ENCODE measurements at regions not wholly inside any gene's neighbourhood (a gene's known extent, or its start where the extent isn't known, plus 50 kb on each side); places are given as distances from the start of the nearest gene placed in this dataset.

GRCh38 chr1:118791094-118791691, 196.9 kb downstream of the TBX15 start:
- DNase-seq: no peak
- H3K4me1 ChIP-seq: no peaks in the 10 kb centered on the region
- H3K4me3 ChIP-seq: no peak overlapping the region
- peaks cover 0 to 3% (median 0%) of the 10 kb centered on the region in 4 donors for H3K9me3 ChIP-seq
- no peaks in the 10 kb centered on the region for H3K27me3 ChIP-seq
- TF ChIP-seq, protein P1, sequence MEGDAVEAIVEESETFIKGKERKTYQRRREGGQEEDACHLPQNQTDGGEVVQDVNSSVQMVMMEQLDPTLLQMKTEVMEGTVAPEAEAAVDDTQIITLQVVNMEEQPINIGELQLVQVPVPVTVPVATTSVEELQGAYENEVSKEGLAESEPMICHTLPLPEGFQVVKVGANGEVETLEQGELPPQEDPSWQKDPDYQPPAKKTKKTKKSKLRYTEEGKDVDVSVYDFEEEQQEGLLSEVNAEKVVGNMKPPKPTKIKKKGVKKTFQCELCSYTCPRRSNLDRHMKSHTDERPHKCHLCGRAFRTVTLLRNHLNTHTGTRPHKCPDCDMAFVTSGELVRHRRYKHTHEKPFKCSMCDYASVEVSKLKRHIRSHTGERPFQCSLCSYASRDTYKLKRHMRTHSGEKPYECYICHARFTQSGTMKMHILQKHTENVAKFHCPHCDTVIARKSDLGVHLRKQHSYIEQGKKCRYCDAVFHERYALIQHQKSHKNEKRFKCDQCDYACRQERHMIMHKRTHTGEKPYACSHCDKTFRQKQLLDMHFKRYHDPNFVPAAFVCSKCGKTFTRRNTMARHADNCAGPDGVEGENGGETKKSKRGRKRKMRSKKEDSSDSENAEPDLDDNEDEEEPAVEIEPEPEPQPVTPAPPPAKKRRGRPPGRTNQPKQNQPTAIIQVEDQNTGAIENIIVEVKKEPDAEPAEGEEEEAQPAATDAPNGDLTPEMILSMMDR (IDR thresholded peaks at IDR 0.05): no peak
- TF ChIP-seq POLR2A (IDR thresholded peaks at IDR 0.05): no peak
- no peaks in the 10 kb centered on the region for H3K36me3 ChIP-seq
- no peak overlapping the region for H3K27ac ChIP-seq

DNA sequence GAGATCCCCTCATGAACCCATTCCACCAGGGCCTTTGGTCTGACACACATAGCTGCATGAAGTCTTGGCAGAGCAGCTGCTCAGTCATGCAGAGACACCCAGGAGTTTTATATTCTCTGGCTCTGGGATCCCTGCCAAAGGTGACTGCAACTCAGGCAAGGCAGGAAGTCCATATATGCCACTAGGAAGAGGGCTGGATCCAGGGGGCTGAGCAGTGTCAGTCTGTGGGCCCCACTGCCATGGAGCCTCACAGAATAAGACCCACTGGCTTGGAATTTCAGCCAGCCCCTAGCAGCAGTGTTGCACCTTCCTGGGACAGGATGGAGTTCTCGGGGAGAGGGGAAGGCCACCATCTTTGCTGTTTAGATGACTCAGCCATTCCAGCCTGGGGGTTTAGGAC, 199.7 kb downstream of the TBX15 start:
- Histone ChIP-seq H3K4me3 (no peak overlapping the region), H3K4me1 (no peaks in the 10 kb centered on the region), H3K9me3 (peaks cover 0 to 3% (median 0%) of the 10 kb centered on the region in 4 donors), H3K27me3 (no peaks in the 10 kb centered on the region), H3K36me3 (no peaks in the 10 kb centered on the region), H3K27ac (no peak overlapping the region)
- TF ChIP-seq, protein P1 (IDR thresholded peaks at IDR 0.05): no peak
- no peak for TF ChIP-seq POLR2A (IDR thresholded peaks at IDR 0.05)
- no peak for DNase-seq

- no peak for TF ChIP-seq POLR2A (IDR thresholded peaks at IDR 0.05)
- TF ChIP-seq, protein P1 (IDR thresholded peaks at IDR 0.05): no peak
- DNase-seq: no peak
- no peak overlapping the region for H3K27ac ChIP-seq
- no peaks in the 10 kb centered on the region for H3K9me3 ChIP-seq
- no peaks in the 10 kb centered on the region for H3K36me3 ChIP-seq
- no peaks in the 10 kb centered on the region for H3K4me1 ChIP-seq
- H3K4me3 ChIP-seq: no peak overlapping the region
- no peaks in the 10 kb centered on the region for H3K27me3 ChIP-seq
These were observed 201.5 kb downstream of the TBX15 start for GRCh38 chr1:118786454-118787155.

GRCh38 chr1:118785246-118785645, 202.9 kb downstream of the TBX15 start:
- no peaks in the 10 kb centered on the region for H3K27me3 ChIP-seq
- H3K36me3 ChIP-seq: no peaks in the 10 kb centered on the region
- no peak for DNase-seq
- H3K9me3 ChIP-seq: no peaks in the 10 kb centered on the region
- no peaks in the 10 kb centered on the region for H3K4me1 ChIP-seq
- H3K27ac ChIP-seq: no peak overlapping the region
- TF ChIP-seq POLR2A (IDR thresholded peaks at IDR 0.05): no peak
- TF ChIP-seq, protein P1 (IDR thresholded peaks at IDR 0.05): no peak
- no peak overlapping the region for H3K4me3 ChIP-seq

- Histone ChIP-seq H3K27ac (no peak overlapping the region), H3K27me3 (no peaks in the 10 kb centered on the region), H3K9me3 (no peaks in the 10 kb centered on the region), H3K4me3 (no peak overlapping the region), H3K36me3 (no peaks in the 10 kb centered on the region), H3K4me1 (no peaks in the 10 kb centered on the region)
- TF ChIP-seq, protein P1 (IDR thresholded peaks at IDR 0.05): no peak
- no peak for TF ChIP-seq POLR2A (IDR thresholded peaks at IDR 0.05)
- no peak for DNase-seq
These were observed 204.9 kb downstream of the TBX15 start for GRCh38 chr1:118783095-118783758.
